Fibroblast of the aortic adventitia (primary cell): ENCODE measurements at regions not wholly inside any gene's neighbourhood (a gene's known extent, or its start where the extent isn't known, plus 50 kb on each side); places are given as distances from the start of the nearest gene placed in this dataset.
"Not testable (repeated sequence)": the region's sequence is repeated elsewhere in the genome, so short reads cannot be mapped to it uniquely, and the experiment has no call there.

Experiments
- DNase-seq: peaks from one replicate; pipeline ENCODE4 v3.0.0-alpha.2; 2010; ENCODE audit warnings: low read depth
- H3K4me3 ChIP-seq: 2 replicates; pipeline ENCODE4 v1.5.1; 2011; ENCODE audit warnings: low read depth, mild to moderate bottlenecking, control low read depth, low read length, moderate library complexity
- CTCF ChIP-seq: IDR thresholded peaks from 2 replicates; pipeline ENCODE4 v1.5.1; 2011; ENCODE audit warnings: mild to moderate bottlenecking, low read length, control low read depth, inconsistent platforms; ENCODE audit not compliant: insufficient read depth

- H3K4me3 ChIP-seq: no peak overlapping the region
- no peak for DNase-seq
- no peak for TF ChIP-seq CTCF
Observed at GRCh38 chrX:1102786-1103185, 109.7 kb downstream of the CRLF2 start.

GRCh38 chrX:1102221-1102620 lies 110.2 kb downstream of the CRLF2 start:
- not testable (repeated sequence) for H3K4me3 ChIP-seq, DNase-seq

GRCh38 chrX:1099146-1099770 lies 113.2 kb downstream of the CRLF2 start:
- TF ChIP-seq CTCF: no peak
- H3K4me3 ChIP-seq: no peak overlapping the region
- no peak for DNase-seq

GRCh38 chrX:1097328-1097727 lies 115.1 kb downstream of the CRLF2 start:
- H3K4me3 ChIP-seq: no peak overlapping the region
- no peak for TF ChIP-seq CTCF
- DNase-seq: no peak

- no peak for DNase-seq
- no peak for TF ChIP-seq CTCF
- H3K4me3 ChIP-seq: no peak overlapping the region
Observed at GRCh38 chrX:1094566-1095333, 117.7 kb downstream of the CRLF2 start.

GRCh38 chrX:1093586-1094421 lies 118.6 kb downstream of the CRLF2 start:
- TF ChIP-seq CTCF: no peak
- no peak overlapping the region for H3K4me3 ChIP-seq
- no peak for DNase-seq

GRCh38 chrX:1093121-1093520 lies 119.3 kb downstream of the CRLF2 start:
- no peak overlapping the region for H3K4me3 ChIP-seq
- TF ChIP-seq CTCF: no peak
- no peak for DNase-seq
